Smooth muscle cell (in vitro differentiated cells): ENCODE measurements at regions not wholly inside any gene's neighbourhood (a gene's known extent, or its start where the extent isn't known, plus 50 kb on each side); places are given as distances from the start of the nearest gene placed in this dataset.

Experiments
- DNase-seq: peaks from one replicate; lab custom pipeline; 2025; ENCODE audit not compliant: unreplicated experiment; lab: John Stamatoyannopoulos, UW
- H2AFZ ChIP-seq: fragments of 200-600 bp; sonication (generic); 2 replicates; pipeline ENCODE4 v1.6.0; 2016; ENCODE audit warnings: antibody characterized with exemption, low read depth, mild to moderate bottlenecking
- H3F3A ChIP-seq: fragments of 200-600 bp; sonication (generic); 2 replicates; pipeline ENCODE4 v1.6.0; 2017; ENCODE audit warnings: antibody characterized with exemption, low read depth
- H3K27ac ChIP-seq: fragments of 200-600 bp; sonication (generic); 2 replicates; pipeline ENCODE4 v1.5.1; 2016; ENCODE audit warnings: low read depth, mild to moderate bottlenecking
- H3K27me3 ChIP-seq: fragments of 200-600 bp; sonication (generic); 2 replicates; pipeline ENCODE4 v1.6.1; 2016; ENCODE audit warnings: low read depth, mild to moderate bottlenecking
- H3K36me3 ChIP-seq: fragments of 200-600 bp; sonication (generic); 2 replicates; pipeline ENCODE4 v1.5.1; 2016; ENCODE audit warnings: low read depth
- H3K4me1 ChIP-seq: fragments of 200-600 bp; sonication (generic); 2 replicates; pipeline ENCODE4 v1.5.1; 2016; ENCODE audit warnings: low read depth
- H3K4me2 ChIP-seq: fragments of 200-600 bp; sonication (generic); 2 replicates; pipeline ENCODE4 v1.6.0; 2016; ENCODE audit warnings: mild to moderate bottlenecking
- H3K4me3 ChIP-seq: fragments of 200-600 bp; sonication (generic); 2 replicates; pipeline ENCODE4 v1.5.1; 2016; ENCODE audit warnings: mild to moderate bottlenecking
- H3K79me2 ChIP-seq: fragments of 200-600 bp; sonication (generic); 2 replicates; pipeline ENCODE4 v1.6.0; 2016; ENCODE audit warnings: low read depth, mild to moderate bottlenecking
- H3K9ac ChIP-seq: fragments of 200-600 bp; sonication (generic); 2 replicates; pipeline ENCODE4 v1.6.0; 2016; ENCODE audit warnings: low read depth
- H3K9me3 ChIP-seq: fragments of 200-600 bp; sonication (generic); replicated peaks from 2 replicates; pipeline ENCODE4 v1.5.1; 2016; ENCODE audit warnings: low read depth
- H4K20me1 ChIP-seq: fragments of 200-600 bp; sonication (generic); 2 replicates; pipeline ENCODE4 v1.6.0; 2016; ENCODE audit warnings: low read depth
- WGBS: methylation state at CpG from one replicate; pipeline ENCODE4 v1.1.7; 2016; ENCODE audit warnings: low lambda C conversion rate; 5-methylcytosine and 5-hydroxymethylcytosine counted together
- TF ChIP-seq, protein P1 (sequence below): fragments of 200-600 bp; sonication (generic); IDR thresholded peaks from 2 replicates; pipeline ENCODE4 v1.5.1; 2017; ENCODE audit warnings: borderline replicate concordance, mild to moderate bottlenecking, antibody characterized with exemption; ENCODE audit not compliant: insufficient read depth, poor library complexity, severe bottlenecking

DNA sequence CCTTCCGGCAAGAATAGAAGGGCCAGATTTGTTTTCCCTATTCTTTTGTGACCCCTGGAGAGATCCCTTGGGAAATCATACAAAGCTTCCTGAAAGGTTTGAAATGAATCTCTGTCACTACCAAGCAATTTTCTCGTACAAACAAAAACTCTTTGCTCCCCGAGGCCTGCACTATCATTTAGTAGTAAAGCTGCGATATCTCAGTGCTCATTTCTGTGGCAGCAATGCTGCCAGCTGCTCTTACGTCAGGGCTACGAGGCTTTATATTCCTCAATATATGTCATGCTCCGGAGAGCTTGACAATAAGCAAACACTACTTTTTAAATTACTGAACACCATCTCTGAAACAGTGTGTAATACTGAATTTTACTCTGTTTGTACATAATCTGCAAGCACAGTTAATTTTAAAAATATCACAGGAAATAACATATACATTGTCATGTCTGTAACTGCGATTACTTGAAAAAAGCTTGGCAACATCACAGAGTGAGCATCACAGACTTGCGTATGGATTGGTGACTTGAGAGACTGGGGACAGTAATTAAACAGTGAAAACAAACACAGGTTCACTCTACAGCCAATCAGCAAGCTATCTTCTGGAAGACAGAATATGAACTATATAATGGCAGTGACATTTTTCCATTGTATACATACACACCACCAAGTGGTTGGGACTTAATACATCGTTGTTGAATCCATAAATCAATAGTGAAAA lies 403.3 kb upstream of the NETO1 start:
- no peaks in the 10 kb centered on the region for H3K4me1 ChIP-seq
- H3K27me3 ChIP-seq = no peaks in the 10 kb centered on the region
- no peaks in the 10 kb centered on the region for H3K36me3 ChIP-seq
- TF ChIP-seq, protein P1, sequence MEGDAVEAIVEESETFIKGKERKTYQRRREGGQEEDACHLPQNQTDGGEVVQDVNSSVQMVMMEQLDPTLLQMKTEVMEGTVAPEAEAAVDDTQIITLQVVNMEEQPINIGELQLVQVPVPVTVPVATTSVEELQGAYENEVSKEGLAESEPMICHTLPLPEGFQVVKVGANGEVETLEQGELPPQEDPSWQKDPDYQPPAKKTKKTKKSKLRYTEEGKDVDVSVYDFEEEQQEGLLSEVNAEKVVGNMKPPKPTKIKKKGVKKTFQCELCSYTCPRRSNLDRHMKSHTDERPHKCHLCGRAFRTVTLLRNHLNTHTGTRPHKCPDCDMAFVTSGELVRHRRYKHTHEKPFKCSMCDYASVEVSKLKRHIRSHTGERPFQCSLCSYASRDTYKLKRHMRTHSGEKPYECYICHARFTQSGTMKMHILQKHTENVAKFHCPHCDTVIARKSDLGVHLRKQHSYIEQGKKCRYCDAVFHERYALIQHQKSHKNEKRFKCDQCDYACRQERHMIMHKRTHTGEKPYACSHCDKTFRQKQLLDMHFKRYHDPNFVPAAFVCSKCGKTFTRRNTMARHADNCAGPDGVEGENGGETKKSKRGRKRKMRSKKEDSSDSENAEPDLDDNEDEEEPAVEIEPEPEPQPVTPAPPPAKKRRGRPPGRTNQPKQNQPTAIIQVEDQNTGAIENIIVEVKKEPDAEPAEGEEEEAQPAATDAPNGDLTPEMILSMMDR = no peak
- H3K4me3 ChIP-seq = no peak overlapping the region
- no peak for DNase-seq
- WGBS = 75% methylated on average over 10 of the region's 10 CpGs
- H3K79me2 ChIP-seq = no peaks in the 10 kb centered on the region
- H3K4me2 ChIP-seq = no peak overlapping the region
- H3F3A ChIP-seq = no peaks in the 10 kb centered on the region
- H3K27ac ChIP-seq = no peak overlapping the region
- H2AFZ ChIP-seq = peak overlapping the region; percentile 15
- H3K9ac ChIP-seq = no peak overlapping the region
- no peaks in the 10 kb centered on the region for H3K9me3 ChIP-seq
- H4K20me1 ChIP-seq = no peaks in the 10 kb centered on the region

DNA sequence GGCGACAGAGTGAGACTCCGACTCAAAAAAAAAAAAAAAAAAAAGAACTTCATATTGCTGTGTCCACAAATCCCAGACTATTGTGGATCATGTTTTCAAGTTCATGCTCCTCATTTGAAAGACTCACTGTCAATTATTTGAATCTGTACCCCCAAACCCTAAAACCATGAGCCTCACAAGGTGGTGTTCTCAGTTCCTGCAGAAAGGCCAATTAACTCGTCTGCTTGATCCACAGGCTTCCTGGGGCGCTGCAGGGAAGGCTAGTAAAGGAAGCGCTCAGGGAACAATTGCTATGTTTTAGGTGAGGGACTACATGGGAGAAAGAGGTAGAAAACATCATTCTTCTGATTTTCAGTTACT lies 396.8 kb upstream of the NETO1 start:
- 69% methylated on average over 5 of the region's 5 CpGs for WGBS
- H3K27ac ChIP-seq = no peak overlapping the region

DNA sequence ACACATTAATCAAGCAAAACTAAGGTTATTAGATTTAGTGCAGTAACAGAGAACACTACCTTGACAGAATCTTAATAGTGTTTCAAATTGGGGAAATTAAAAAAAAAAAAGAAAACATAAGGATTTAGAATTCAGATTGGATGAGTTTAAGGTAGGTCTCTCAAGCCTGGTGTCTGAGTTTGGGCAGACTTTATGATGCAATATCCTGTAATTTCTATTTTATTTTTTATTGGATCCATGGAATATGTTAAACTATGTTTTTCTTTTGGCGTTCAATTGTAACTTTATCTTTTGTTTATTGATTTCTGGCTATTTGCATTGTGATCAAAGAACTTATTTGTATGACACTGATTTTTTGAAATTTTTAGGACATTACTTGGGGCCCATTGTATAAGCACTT lies 394.1 kb upstream of the NETO1 start:
- Histone ChIP-seq H4K20me1 (no peaks in the 10 kb centered on the region), H3K4me3 (no peak overlapping the region), H3K9ac (no peak overlapping the region), H3K27me3 (no peaks in the 10 kb centered on the region), H3K27ac (no peak overlapping the region), H3K79me2 (no peaks in the 10 kb centered on the region), H3K36me3 (no peaks in the 10 kb centered on the region), H3K4me1 (no peaks in the 10 kb centered on the region), H2AFZ (no peak overlapping the region), H3F3A (no peaks in the 10 kb centered on the region), H3K4me2 (no peak overlapping the region), H3K9me3 (no peaks in the 10 kb centered on the region)
- TF ChIP-seq, protein P1 = no peak
- 98% methylated on average over 1 of the region's 1 CpG for WGBS
- no peak for DNase-seq

More for the DNA sequence above, 396.8 kb upstream of the NETO1 start:
- Histone ChIP-seq H3K4me1 (no peaks in the 10 kb centered on the region), H3K79me2 (no peaks in the 10 kb centered on the region), H3K9me3 (no peaks in the 10 kb centered on the region), H2AFZ (no peak overlapping the region), H3K4me2 (no peak overlapping the region), H3K9ac (no peak overlapping the region), H3K4me3 (no peak overlapping the region), H3K27me3 (no peaks in the 10 kb centered on the region), H4K20me1 (no peaks in the 10 kb centered on the region), H3F3A (no peaks in the 10 kb centered on the region), H3K36me3 (no peaks in the 10 kb centered on the region)
- DNase-seq = no peak
- TF ChIP-seq, protein P1 = no peak

DNA sequence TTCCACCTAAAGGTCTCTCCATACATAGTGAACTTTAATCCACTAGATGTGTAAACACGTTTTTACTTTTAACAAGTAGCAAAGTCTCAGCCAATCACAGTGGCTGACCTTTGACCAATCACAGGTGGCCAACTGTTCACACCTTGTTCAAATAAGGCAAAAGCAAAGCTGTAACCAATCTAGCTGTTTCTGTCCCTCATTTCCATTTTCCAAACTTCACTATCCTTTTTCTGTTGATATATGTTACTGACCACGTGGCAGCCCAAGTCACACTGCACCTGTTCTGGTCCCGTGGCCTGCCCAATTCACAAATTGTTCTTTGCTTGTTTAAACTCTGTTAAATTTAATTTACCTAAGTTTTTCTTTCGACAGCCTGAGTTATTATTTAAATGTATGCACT lies 393.5 kb upstream of the NETO1 start:
- H3K79me2 ChIP-seq = no peaks in the 10 kb centered on the region
- no peaks in the 10 kb centered on the region for H3K4me1 ChIP-seq
- no peak for DNase-seq
- H3K27ac ChIP-seq = no peak overlapping the region
- H2AFZ ChIP-seq = no peak overlapping the region
- 91% methylated on average over 4 of the region's 4 CpGs for WGBS
- no peaks in the 10 kb centered on the region for H3K9me3 ChIP-seq
- no peak overlapping the region for H3K9ac ChIP-seq
- H3K4me2 ChIP-seq = no peak overlapping the region
- no peak overlapping the region for H3K4me3 ChIP-seq
- TF ChIP-seq, protein P1 = no peak
- H3K36me3 ChIP-seq = no peaks in the 10 kb centered on the region
- H3K27me3 ChIP-seq = no peaks in the 10 kb centered on the region
- H3F3A ChIP-seq = no peaks in the 10 kb centered on the region
- no peaks in the 10 kb centered on the region for H4K20me1 ChIP-seq
